ENCODE measurements at regions not wholly inside any gene's neighbourhood (a gene's known extent, or its start where the extent isn't known, plus 50 kb on each side); places are given as distances from the start of the nearest gene placed in this dataset.

GRCh38 chr9:104286799-104287198, 192.7 kb downstream of the SMC2 start:
- ChIA-PET POLR2A (no interaction called here), CTCF (no interaction called here)
- H3K4me3 ChIP-seq (ENCODE audit: low read depth, low read length) = no peak overlapping the region
- no peak for TF ChIP-seq CTCF (IDR thresholded peaks at IDR 0.05; ENCODE audit: insufficient read depth, low read length, missing control alignments)
- no peak for DNase-seq (ENCODE audit: low read depth, low spot score)

- ChIA-PET CTCF (no interaction called here), POLR2A (no interaction called here)
- DNase-seq (ENCODE audit: low read depth, low spot score) = no peak
- no peak overlapping the region for H3K4me3 ChIP-seq (ENCODE audit: low read depth, low read length)
- TF ChIP-seq CTCF (IDR thresholded peaks at IDR 0.05; ENCODE audit: insufficient read depth, low read length, missing control alignments) = no peak
Measured at GRCh38 chr9:104287253-104287878, 193.3 kb downstream of the SMC2 start.

GRCh38 chr9:104293877-104294276, 199.8 kb downstream of the SMC2 start:
- no peak overlapping the region for H3K4me3 ChIP-seq (ENCODE audit: low read depth, low read length)
- CTCF ChIA-PET = no interaction called here
- POLR2A ChIA-PET = no interaction called here
- TF ChIP-seq CTCF (IDR thresholded peaks at IDR 0.05; ENCODE audit: insufficient read depth, low read length, missing control alignments) = no peak
- no peak for DNase-seq (ENCODE audit: low read depth, low spot score)

- DNase-seq (ENCODE audit: low read depth, low spot score) = no peak
- H3K4me3 ChIP-seq (ENCODE audit: low read depth, low read length) = no peak overlapping the region
- TF ChIP-seq CTCF (IDR thresholded peaks at IDR 0.05; ENCODE audit: insufficient read depth, low read length, missing control alignments) = no peak
- ChIA-PET CTCF (no interaction called here), POLR2A (no interaction called here)
Measured at GRCh38 chr9:104300124-104300523, 203.9 kb upstream of the OR13F1 start.

- no peak for DNase-seq (ENCODE audit: low read depth, low spot score)
- ChIA-PET CTCF (no interaction called here), POLR2A (no interaction called here)
- TF ChIP-seq CTCF (IDR thresholded peaks at IDR 0.05; ENCODE audit: insufficient read depth, low read length, missing control alignments) = no peak
- no peak overlapping the region for H3K4me3 ChIP-seq (ENCODE audit: low read depth, low read length)
Measured at GRCh38 chr9:104301755-104302154, 202.3 kb upstream of the OR13F1 start.

- no peak for TF ChIP-seq CTCF (IDR thresholded peaks at IDR 0.05; ENCODE audit: insufficient read depth, low read length, missing control alignments)
- H3K4me3 ChIP-seq (ENCODE audit: low read depth, low read length) = no peak overlapping the region
- ChIA-PET POLR2A (no interaction called here), CTCF (no interaction called here)
- no peak for DNase-seq (ENCODE audit: low read depth, low spot score)
Measured at GRCh38 chr9:104302775-104303174, 201.3 kb upstream of the OR13F1 start.
